Activated naive CD8-positive, alpha-beta T cell treated with anti-CD3 and anti-CD28 coated beads, Interleukin-2, amount 50 U/mL, for 24 hours (primary cell): ENCODE measurements at regions not wholly inside any gene's neighbourhood (a gene's known extent, or its start where the extent isn't known, plus 50 kb on each side); places are given as distances from the start of the nearest gene placed in this dataset.
"Not testable (repeated sequence)": the region's sequence is repeated elsewhere in the genome, so short reads cannot be mapped to it uniquely, and the experiment has no call there.

ENCODE experiments used
- ATAC-seq: fragments of 150-1000 bp; cut with Tn5 transposase; one replicate; pipeline ENCODE4 v1.10.0; 2021
- DNase-seq: peaks from one replicate; pipeline ENCODE4 v3.0.0; 2021
- H3K27ac Mint-ChIP-seq: one replicate; pipeline ENCODE4 v1.8.0; 2021; ENCODE audit warnings: mild to moderate bottlenecking, mixed read lengths
- H3K27me3 Mint-ChIP-seq: one replicate; pipeline ENCODE4 v1.8.0; 2021; ENCODE audit warnings: mixed read lengths
- H3K36me3 Mint-ChIP-seq: one replicate; pipeline ENCODE4 v1.8.0; 2021; ENCODE audit warnings: low read depth, mixed read lengths
- H3K4me1 Mint-ChIP-seq: one replicate; pipeline ENCODE4 v1.8.0; 2021; ENCODE audit warnings: mixed read lengths
- H3K4me3 Mint-ChIP-seq: one replicate; pipeline ENCODE4 v1.8.0; 2021; ENCODE audit warnings: mild to moderate bottlenecking, moderate library complexity, mixed read lengths
- H3K9me3 Mint-ChIP-seq: one replicate; pipeline ENCODE4 v1.8.0; 2021; ENCODE audit warnings: mixed read lengths

DNA sequence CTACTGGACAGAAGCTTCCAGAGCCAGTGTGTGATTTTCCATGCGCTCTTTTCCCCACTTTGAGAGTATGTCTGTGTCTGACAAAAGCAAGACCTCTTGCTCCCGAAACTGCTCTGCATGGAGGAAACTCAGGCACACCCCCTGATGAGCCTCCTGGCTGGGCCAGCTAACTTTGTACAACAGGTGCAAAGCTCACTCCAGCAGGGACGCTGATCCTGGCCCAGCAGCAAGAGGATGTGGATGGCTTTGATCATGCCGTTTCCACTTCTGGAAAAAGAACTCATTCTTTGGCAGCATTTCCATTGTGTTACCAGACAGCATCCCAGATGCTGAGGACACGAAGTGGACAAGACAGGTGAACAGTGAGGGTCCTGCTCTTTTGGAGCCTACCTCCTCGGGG lies 103.1 kb downstream of the TLR5 start:
- H3K27me3 Mint-ChIP-seq, result peaks cover 6% of the 10 kb centered on the region

DNA sequence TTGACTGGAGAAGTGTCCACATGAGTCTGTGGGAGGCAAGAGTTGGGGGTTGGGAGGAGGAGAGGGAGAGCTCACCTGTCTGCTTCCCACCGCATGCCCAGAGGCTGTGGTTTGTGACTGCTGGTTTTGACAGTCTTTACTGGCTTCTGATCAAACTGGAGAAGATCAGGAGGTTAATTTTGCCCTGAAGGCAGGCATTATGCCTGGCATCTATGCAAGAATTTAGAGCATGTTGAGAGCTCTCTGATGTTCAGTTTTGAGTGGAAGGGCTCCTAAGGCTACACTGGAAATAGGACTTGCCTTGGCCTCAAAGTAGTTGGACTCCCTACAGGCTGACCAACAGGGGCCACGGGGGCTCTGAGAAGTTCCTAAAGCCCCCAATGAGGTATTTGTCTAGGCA lies 101.6 kb downstream of the TLR5 start:
- ATAC-seq, result no peak
- Mint-ChIP-seq H3K27me3 (peaks cover 6% of the 10 kb centered on the region), H3K4me3 (no peak overlapping the region), H3K4me1 (no peaks in the 10 kb centered on the region), H3K36me3 (no peaks in the 10 kb centered on the region), H3K27ac (no peak overlapping the region), H3K9me3 (peaks cover 6% of the 10 kb centered on the region)
- no peak for DNase-seq

More for the DNA sequence above, 103.1 kb downstream of the TLR5 start:
- no peaks in the 10 kb centered on the region for H3K36me3 Mint-ChIP-seq
- H3K9me3 Mint-ChIP-seq, result no peaks in the 10 kb centered on the region
- H3K4me3 Mint-ChIP-seq, result no peak overlapping the region
- no peak overlapping the region for H3K27ac Mint-ChIP-seq
- DNase-seq, result no peak
- H3K4me1 Mint-ChIP-seq, result no peaks in the 10 kb centered on the region
- ATAC-seq, result no peak

DNA sequence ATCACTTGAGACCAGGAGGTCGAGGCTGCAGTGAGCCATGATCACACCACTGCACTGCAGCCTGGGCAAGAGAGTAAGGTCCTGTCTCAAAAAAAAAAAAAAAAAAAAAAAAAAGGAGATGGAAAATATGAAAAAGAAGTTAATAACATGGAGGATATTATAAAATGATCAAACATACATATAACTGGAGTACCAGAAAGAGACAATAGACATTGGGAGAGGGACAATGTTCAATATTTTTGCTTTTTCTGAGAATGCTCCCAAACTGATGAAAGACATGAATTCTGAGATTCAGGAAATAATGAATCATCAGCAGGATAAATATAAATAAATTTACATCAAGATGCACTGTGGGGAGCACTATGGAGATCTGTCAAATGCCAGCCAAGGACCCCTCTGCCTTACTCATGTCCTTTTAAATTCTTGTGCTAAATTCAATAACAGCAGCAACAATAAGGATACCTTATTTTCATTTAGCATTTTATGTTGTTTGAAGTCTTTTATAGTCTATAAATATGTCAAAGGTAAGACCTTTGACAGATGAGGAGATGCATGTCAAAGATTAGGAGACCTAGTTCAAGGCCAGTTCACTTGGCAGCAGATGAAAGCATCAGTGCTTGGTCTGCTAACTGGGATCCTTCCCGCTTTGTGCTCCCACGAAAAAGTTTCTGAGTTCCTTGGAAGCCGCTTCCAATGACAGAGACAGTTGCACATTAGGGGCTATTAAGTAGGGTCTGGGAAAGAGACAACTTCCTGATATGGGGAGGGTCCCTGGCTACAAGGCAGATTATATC lies 97.7 kb downstream of the TLR5 start:
- H3K27ac Mint-ChIP-seq, result no peak overlapping the region
- H3K4me3 Mint-ChIP-seq, result no peak overlapping the region
- DNase-seq, result no peak

DNA sequence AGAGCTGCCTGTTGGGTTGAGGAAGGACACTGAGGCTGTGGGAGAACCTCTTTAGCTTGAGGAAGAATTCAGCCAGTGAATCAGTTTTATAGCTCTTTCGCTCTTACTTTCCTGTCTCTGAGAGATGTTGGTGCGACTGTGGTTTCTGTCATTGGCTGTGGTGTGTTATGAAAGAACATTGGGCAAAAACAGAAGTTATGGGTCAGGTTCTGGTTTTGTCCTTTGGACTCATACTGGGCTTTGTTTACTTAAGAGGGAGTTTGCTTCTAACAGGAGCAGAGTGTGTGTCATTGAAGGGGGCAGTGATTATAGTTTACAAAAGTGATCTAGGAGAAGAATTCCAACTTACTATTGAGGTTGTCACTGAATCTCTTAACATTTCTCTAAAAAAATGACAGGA lies 97.0 kb downstream of the TLR5 start:
- Mint-ChIP-seq H3K27ac (no peak overlapping the region), H3K9me3 (peaks cover 9% of the 10 kb centered on the region), H3K36me3 (no peaks in the 10 kb centered on the region), H3K4me1 (no peaks in the 10 kb centered on the region), H3K4me3 (no peak overlapping the region), H3K27me3 (peaks cover 7% of the 10 kb centered on the region)
- DNase-seq (no peak), ATAC-seq (no peak)

More for the DNA sequence above, 97.7 kb downstream of the TLR5 start:
- no peaks in the 10 kb centered on the region for H3K4me1 Mint-ChIP-seq
- H3K27me3 Mint-ChIP-seq, result peaks cover 10% of the 10 kb centered on the region
- peaks cover 9% of the 10 kb centered on the region for H3K9me3 Mint-ChIP-seq
- no peak for ATAC-seq
- H3K36me3 Mint-ChIP-seq, result no peaks in the 10 kb centered on the region

DNA sequence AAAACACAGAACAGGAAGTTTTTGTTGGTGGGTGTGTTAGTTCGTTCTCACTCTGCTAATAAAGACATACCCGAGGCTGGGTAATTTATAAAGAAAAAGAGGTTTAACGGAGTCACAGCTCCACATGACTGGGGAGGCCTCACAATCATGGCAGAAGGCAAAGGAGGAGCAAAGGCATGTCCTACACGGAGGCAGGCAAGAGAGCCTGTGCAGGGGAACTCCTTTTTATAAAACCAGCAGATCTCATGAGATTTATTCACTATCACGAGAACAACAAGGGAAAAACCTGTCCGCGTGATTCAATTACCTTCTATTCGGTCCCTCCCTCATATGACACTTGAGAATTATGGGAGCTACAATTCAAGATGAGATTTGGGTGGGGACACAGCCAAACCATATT lies 96.6 kb downstream of the TLR5 start:
- H3K4me1 Mint-ChIP-seq, H3K36me3 Mint-ChIP-seq, DNase-seq, H3K4me3 Mint-ChIP-seq, H3K9me3 Mint-ChIP-seq, ATAC-seq, H3K27me3 Mint-ChIP-seq, H3K27ac Mint-ChIP-seq: not testable (repeated sequence)

DNA sequence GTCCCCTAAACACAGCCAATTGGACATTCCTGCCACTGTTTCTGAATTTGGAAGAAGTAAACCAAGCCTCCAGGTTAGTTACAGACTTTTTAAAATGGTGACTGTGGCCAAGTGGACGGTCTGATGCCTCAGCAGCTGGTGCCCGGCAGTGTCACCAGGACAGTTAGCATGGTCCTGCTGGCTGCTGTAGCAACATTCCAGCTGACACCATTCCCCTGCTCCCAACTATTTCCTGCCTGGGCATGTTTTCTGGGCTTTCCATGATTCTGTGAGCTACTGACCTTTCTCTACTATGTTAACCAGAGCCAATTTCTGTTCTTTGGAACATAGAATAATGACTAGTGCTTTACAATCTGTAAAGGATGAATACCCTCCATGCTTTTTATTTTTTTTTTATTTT lies 95.0 kb downstream of the TLR5 start:
- H3K36me3 Mint-ChIP-seq, result no peaks in the 10 kb centered on the region
- DNase-seq (no peak), ATAC-seq (no peak)

DNA sequence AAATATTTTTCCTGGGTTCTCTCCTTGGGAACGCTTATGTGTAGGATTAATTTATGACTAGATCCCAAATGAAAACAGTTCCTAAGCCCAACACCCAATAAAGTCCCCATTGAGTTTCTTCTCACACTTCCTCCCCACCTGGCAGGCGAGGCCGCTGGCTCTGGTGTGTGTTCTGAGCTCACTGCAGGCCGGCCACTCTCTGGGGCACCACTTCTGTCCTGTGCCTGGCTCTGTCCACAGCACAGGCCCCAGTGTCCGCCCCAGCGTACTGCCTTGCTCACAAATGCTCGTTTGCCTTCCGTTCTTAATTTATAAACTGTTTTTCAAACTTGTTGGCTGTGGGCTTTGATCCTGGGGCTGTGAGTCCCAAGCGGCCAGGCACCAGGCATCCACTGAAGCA lies 90.6 kb downstream of the TLR5 start:
- no peaks in the 10 kb centered on the region for H3K36me3 Mint-ChIP-seq
- DNase-seq (no peak), ATAC-seq (no peak)
- H3K27me3 Mint-ChIP-seq, result peaks cover 6% of the 10 kb centered on the region
- H3K9me3 Mint-ChIP-seq, result no peaks in the 10 kb centered on the region
- H3K4me1 Mint-ChIP-seq, result no peaks in the 10 kb centered on the region
- no peak overlapping the region for H3K4me3 Mint-ChIP-seq
- H3K27ac Mint-ChIP-seq, result no peak overlapping the region

More for the DNA sequence above, 95.0 kb downstream of the TLR5 start:
- no peaks in the 10 kb centered on the region for H3K4me1 Mint-ChIP-seq
- no peak overlapping the region for H3K27ac Mint-ChIP-seq
- peaks cover 9% of the 10 kb centered on the region for H3K9me3 Mint-ChIP-seq
- peaks cover 5% of the 10 kb centered on the region for H3K27me3 Mint-ChIP-seq
- no peak overlapping the region for H3K4me3 Mint-ChIP-seq

DNA sequence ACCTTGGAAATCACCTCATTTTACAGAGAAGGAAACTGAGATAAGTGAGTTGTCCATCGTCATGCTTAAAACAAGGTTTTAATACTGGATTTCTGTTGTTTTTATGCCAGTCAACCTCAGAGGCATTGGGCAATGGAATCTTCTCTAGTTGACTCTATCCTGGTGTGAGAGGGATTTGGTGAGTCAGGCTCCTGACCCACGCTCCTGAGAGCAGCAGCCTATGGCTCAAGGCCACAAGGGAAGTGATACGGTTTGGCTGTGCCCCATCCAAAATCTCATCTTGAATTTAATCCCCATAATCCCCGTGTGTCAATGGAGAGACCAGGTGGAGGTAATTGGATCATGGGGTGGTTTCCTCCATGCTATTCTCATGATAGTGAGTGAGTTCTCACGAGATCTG lies 90.1 kb downstream of the TLR5 start:
- Mint-ChIP-seq H3K4me3 (no peak overlapping the region), H3K36me3 (no peaks in the 10 kb centered on the region), H3K9me3 (no peaks in the 10 kb centered on the region), H3K27ac (no peak overlapping the region), H3K4me1 (no peaks in the 10 kb centered on the region), H3K27me3 (peaks cover 6% of the 10 kb centered on the region)
- DNase-seq (no peak), ATAC-seq (no peak)

DNA sequence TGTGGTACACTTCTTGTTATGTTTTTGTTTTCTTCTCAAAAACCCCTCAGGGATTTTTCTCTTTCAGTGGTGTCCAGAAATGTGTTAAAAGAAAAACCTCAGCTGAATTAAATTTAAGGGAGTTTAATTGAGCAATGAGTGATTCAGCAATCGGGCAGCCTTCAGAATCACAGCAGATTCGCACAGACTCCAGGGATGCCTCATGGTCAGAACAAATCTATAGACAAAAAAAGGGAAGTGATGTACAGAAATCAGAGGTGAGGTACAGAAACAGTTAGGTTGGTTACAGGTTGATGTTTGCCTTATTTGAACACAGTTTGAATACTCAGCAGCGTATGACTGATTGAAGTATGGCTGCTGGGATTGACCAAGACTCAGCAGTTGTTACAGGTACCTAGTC lies 86.2 kb downstream of the TLR5 start:
- H3K27me3 Mint-ChIP-seq, result peaks cover 2% of the 10 kb centered on the region
- H3K9me3 Mint-ChIP-seq, result no peaks in the 10 kb centered on the region
- H3K36me3 Mint-ChIP-seq, result no peaks in the 10 kb centered on the region
- ATAC-seq (no peak), DNase-seq (no peak)
- H3K27ac Mint-ChIP-seq, result no peak overlapping the region
- H3K4me3 Mint-ChIP-seq, result no peak overlapping the region
- no peaks in the 10 kb centered on the region for H3K4me1 Mint-ChIP-seq

DNA sequence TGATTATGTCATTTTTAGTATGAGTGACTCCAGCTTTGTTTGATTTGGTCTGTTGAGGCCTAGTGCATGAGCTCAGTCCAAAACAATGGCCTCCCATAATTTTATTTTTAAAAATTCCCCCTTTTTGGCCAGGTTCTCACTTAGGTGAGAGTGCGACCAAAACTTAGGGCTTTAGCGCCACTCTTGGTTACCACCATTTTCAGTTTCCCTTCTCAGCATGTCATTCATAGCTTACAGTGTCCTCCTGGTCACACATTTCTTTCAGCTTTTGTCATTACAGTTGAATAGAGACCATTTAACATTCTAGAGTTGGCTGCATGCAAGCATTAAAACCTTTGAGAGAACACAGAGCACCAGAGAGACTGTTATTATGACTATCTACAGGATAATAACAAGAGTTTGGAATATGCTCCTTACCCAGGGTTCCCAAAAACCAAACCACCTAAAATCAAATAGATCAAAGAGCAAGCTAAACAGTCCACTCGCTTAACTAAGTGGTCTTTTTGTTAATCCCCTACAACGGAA lies 85.4 kb downstream of the TLR5 start:
- ATAC-seq (no peak), DNase-seq (no peak)
- Mint-ChIP-seq H3K4me1 (no peaks in the 10 kb centered on the region), H3K4me3 (no peak overlapping the region), H3K9me3 (no peaks in the 10 kb centered on the region), H3K27me3 (peaks cover 2% of the 10 kb centered on the region), H3K36me3 (no peaks in the 10 kb centered on the region), H3K27ac (no peak overlapping the region)
